Hippocampal formation (tissue), 2 donors: ENCODE measurements at regions not wholly inside any gene's neighbourhood (a gene's known extent, or its start where the extent isn't known, plus 50 kb on each side); places are given as distances from the start of the nearest gene placed in this dataset.
"Not testable (repeated sequence)": the region's sequence is repeated elsewhere in the genome, so short reads cannot be mapped to it uniquely, and the experiment has no call there.

Experiments used
- DNase-seq, 2 donors: peaks; one replicate each; lab custom pipeline; 2025; lab: John Stamatoyannopoulos, UW

- DNase-seq, result no peak
These were observed 296.3 kb upstream of the SGO1 start for GRCh38 chr3:20482350-20482749.

- no peak for DNase-seq
These were observed 294.9 kb upstream of the SGO1 start for GRCh38 chr3:20480786-20481365.

GRCh38 chr3:20478436-20478835 is 292.4 kb upstream of the SGO1 start:
- no peak for DNase-seq

GRCh38 chr3:20464237-20464636 is 278.2 kb upstream of the SGO1 start:
- DNase-seq, result not testable (repeated sequence)

GRCh38 chr3:20462723-20463122 is 276.7 kb upstream of the SGO1 start:
- DNase-seq, result no peak

GRCh38 chr3:20462226-20462625 is 276.2 kb upstream of the SGO1 start:
- no peak for DNase-seq

GRCh38 chr3:20458994-20459716 is 273.1 kb upstream of the SGO1 start:
- DNase-seq, result no peak

- DNase-seq, result no peak
These were observed 270.5 kb upstream of the SGO1 start for GRCh38 chr3:20456511-20456910.

GRCh38 chr3:20451170-20451569 is 265.2 kb upstream of the SGO1 start:
- no peak for DNase-seq

GRCh38 chr3:20450611-20451010 is 264.6 kb upstream of the SGO1 start:
- DNase-seq, result no peak

- no peak for DNase-seq
These were observed 256.8 kb upstream of the SGO1 start for GRCh38 chr3:20442846-20443245.

GRCh38 chr3:20427268-20427667 is 241.3 kb upstream of the SGO1 start:
- not testable (repeated sequence) for DNase-seq

- DNase-seq, result no peak
These were observed 239.1 kb upstream of the SGO1 start for GRCh38 chr3:20425138-20425537.

- DNase-seq, result no peak
These were observed 238.1 kb upstream of the SGO1 start for GRCh38 chr3:20424086-20424485.

- DNase-seq, result no peak
These were observed 236.4 kb upstream of the SGO1 start for GRCh38 chr3:20422391-20422790.

GRCh38 chr3:20417388-20418108 is 231.5 kb upstream of the SGO1 start:
- DNase-seq, result no peak

GRCh38 chr3:20406611-20407011 is 220.6 kb upstream of the SGO1 start:
- DNase-seq, result no peak

- DNase-seq, result no peak
These were observed 219.7 kb upstream of the SGO1 start for GRCh38 chr3:20405744-20406143.

- DNase-seq, result no peak
These were observed 219.2 kb upstream of the SGO1 start for GRCh38 chr3:20405231-20405630.

GRCh38 chr3:20404741-20405100 is 218.7 kb upstream of the SGO1 start:
- DNase-seq, result no peak

GRCh38 chr3:20403986-20404740 is 218.2 kb upstream of the SGO1 start:
- DNase-seq, result no peak

- no peak for DNase-seq
These were observed 215.2 kb upstream of the SGO1 start for GRCh38 chr3:20401253-20401652.

GRCh38 chr3:20400686-20401085 is 214.7 kb upstream of the SGO1 start:
- DNase-seq, result no peak
